HL-60 (cell line): ENCODE measurements at regions not wholly inside any gene's neighbourhood (a gene's known extent, or its start where the extent isn't known, plus 50 kb on each side); places are given as distances from the start of the nearest gene placed in this dataset.

Experiments
- CTCF ChIP-seq: IDR thresholded peaks from one replicate; pipeline ENCODE4 v1.5.1; 2011; ENCODE audit warnings: low read length, control low read depth, inconsistent platforms; ENCODE audit not compliant: insufficient read depth
- GABPA ChIP-seq: IDR thresholded peaks from 2 replicates; pipeline ENCODE4 v1.6.1; 2012; ENCODE audit warnings: low read depth
- POLR2AphosphoS5 ChIP-seq: IDR thresholded peaks from 2 replicates; pipeline ENCODE4 v1.6.1; 2012; ENCODE audit warnings: low read depth
- REST ChIP-seq: IDR thresholded peaks from 2 replicates; pipeline ENCODE4 v1.6.1; 2012; ENCODE audit warnings: low read depth; ENCODE audit not compliant: insufficient replicate concordance

- no peak for TF ChIP-seq CTCF
- TF ChIP-seq GABPA: no peak
- no peak for TF ChIP-seq POLR2AphosphoS5
- no peak for TF ChIP-seq REST
These were observed 710.5 kb upstream of the HS3ST5 start for GRCh38 chr6:115053169-115053860.
